NT2/D1 (cell line): ENCODE measurements at regions not wholly inside any gene's neighbourhood (a gene's known extent, or its start where the extent isn't known, plus 50 kb on each side); places are given as distances from the start of the nearest gene placed in this dataset.

Experiments
- SUZ12 ChIP-seq: IDR thresholded peaks from 2 replicates; pipeline ENCODE4 v1.6.1; 2011; ENCODE audit not compliant: insufficient read length, insufficient read depth; ENCODE audit errors: extremely low read depth
- YY1 ChIP-seq: IDR thresholded peaks from 2 replicates; pipeline ENCODE4 v1.6.1; 2011; ENCODE audit not compliant: insufficient read length, insufficient read depth

- TF ChIP-seq YY1 (no peak), SUZ12 (no peak)
These were observed 400.2 kb downstream of the GABRB3 start for GRCh38 chr15:26372706-26373105.
